ENCODE measurements at regions not wholly inside any gene's neighbourhood (a gene's known extent, or its start where the extent isn't known, plus 50 kb on each side); places are given as distances from the start of the nearest gene placed in this dataset.

DNA sequence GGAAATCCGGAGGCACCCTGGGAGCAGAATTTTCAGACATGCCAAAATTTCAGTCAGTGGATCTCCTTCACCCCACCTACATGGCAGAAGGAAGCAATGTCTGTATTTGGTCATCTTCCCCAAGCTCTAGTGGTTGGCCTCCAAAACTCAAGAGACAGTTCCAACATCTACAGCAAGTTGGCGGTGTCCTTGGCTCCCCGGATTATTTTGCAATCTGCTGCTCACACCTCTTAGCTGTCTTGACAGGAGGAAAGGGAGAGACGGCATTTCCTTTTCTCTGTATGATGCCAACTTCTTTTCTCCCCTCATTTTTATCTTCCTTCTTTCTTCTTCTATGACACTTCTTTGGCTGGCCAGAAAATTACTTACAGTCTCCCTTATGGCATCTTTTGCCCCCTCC lies 159.9 kb downstream of the SUCLA2 start:
- H3K27ac ChIP-seq = no peak overlapping the region
- no peak for TF ChIP-seq ZFX (IDR thresholded peaks at IDR 0.05; ENCODE audit: borderline replicate concordance)
- TF ChIP-seq, protein P1, sequence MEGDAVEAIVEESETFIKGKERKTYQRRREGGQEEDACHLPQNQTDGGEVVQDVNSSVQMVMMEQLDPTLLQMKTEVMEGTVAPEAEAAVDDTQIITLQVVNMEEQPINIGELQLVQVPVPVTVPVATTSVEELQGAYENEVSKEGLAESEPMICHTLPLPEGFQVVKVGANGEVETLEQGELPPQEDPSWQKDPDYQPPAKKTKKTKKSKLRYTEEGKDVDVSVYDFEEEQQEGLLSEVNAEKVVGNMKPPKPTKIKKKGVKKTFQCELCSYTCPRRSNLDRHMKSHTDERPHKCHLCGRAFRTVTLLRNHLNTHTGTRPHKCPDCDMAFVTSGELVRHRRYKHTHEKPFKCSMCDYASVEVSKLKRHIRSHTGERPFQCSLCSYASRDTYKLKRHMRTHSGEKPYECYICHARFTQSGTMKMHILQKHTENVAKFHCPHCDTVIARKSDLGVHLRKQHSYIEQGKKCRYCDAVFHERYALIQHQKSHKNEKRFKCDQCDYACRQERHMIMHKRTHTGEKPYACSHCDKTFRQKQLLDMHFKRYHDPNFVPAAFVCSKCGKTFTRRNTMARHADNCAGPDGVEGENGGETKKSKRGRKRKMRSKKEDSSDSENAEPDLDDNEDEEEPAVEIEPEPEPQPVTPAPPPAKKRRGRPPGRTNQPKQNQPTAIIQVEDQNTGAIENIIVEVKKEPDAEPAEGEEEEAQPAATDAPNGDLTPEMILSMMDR (IDR thresholded peaks at IDR 0.05) = no peak

DNA sequence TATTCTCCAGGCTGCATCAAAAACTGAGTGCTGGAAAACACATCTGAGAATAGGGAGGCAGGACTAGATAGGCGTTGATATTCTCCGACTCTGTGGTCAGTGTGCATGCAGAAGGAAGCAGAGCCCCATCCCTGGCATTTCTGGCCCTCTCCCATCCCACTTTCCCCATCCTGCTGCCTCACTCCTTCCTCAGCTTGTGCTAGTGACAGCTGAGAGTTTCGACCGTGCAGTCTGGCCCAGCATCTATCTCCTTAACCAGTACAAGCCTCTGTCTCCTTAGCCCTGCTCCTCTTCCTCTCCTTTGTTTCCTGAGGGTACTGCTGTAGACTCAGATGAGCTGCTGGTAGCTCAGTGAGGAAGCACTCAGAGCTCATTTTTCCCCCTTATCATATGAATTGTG lies 163.2 kb downstream of the SUCLA2 start:
- TF ChIP-seq ZFX (IDR thresholded peaks at IDR 0.05; ENCODE audit: borderline replicate concordance) = no peak
- TF ChIP-seq, protein P1 (IDR thresholded peaks at IDR 0.05) = no peak
- H3K27ac ChIP-seq = no peak overlapping the region

DNA sequence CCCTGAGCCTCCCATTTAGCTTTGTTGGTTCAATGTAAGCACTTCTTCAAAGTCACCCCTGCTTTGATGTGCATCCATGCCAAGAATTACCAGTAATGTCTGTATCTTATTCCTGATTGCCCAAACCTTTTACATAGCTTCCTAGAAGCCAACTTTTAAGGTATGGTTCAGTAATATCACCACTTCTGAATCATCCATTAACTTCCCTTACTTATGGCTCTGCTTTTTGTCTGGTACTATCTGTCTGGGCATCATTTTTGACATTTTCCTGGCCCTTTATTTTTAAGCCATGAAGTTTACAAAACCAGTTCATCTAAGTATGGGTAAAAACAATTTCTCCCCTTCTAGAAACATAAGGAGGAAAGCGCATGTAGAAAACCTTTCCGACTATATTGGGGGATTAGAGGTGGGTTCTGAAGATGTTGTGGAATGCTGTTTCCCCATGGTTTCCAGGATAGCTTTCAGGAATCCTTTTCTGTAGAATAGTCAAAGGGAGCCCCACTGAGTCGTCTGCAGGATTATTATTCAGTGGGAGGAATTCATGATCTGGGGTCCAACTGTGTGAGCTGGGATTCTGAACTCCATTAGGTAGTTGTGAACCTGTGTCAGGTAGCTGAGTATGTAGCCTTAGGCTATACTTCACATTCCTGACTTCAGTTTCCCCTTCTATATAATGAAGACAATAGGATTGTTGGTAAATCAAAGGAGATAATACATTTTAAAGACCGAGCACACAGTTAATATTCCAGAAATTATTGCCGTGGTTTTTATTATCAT lies 163.8 kb downstream of the SUCLA2 start:
- no peak for TF ChIP-seq ZFX (IDR thresholded peaks at IDR 0.05; ENCODE audit: borderline replicate concordance)
- TF ChIP-seq, protein P1 (IDR thresholded peaks at IDR 0.05) = no peak
- no peak overlapping the region for H3K27ac ChIP-seq

DNA sequence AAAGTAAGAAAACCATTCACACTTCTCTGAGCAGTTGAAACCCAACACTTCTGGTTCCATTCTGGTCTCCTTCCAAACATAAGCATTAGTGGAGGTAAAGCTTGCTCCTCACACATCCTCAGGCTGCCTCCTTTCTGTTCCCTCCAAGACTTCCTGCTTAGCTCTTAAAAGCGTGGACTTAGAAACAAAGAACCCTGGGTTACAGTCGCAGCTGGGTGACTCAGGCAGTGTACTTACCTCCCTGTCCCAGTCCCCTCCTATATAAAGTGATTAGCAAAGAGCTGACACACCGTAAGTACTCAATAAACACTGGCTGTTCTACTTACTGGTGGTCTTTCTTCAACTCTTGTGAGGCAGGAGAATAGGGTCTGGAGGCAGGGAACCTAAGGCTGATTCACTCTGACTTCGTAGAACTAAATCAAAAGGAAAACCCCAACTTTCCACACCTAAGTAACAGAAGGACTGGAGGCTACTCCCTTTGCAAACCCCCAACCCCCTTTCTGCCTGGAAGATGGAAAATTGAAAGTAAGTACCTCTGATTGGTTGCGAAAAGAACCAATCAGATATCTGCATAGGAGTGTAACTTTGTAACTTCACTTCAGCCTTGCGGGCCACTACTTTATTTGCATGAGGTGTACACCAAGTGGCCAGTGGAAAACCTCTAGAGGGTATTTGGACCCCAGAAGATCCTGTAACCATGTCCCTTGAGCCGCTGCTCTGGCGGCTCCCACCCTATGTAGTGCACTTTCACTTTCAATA lies 165.4 kb downstream of the SUCLA2 start:
- H3K27ac ChIP-seq = no peak overlapping the region
- TF ChIP-seq, protein P1 (IDR thresholded peaks at IDR 0.05) = no peak
- no peak for TF ChIP-seq ZFX (IDR thresholded peaks at IDR 0.05; ENCODE audit: borderline replicate concordance)

DNA sequence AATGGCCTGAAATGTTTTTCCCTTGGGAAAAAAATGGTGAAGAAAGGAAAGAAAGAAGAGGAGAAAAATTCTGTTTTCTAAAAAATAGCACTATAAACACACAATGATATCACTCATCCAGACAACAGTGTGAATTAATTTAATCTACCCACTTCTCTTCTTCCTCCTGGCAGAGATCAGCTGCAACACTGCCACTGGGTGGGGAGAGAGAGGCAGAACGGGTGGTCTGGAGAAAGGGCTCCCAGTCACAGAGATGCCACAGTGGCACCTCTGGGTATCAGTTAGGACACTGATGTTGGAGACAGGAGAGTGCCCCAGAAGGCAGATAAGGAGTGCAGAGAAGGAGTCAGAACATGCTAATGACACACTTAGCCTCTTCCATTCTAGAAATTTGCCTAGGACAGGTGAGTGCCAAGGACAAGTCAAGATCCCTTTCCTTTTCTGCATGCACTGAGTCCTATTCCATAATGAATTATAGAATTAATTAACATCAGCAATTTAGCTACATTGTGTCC lies 168.6 kb downstream of the SUCLA2 start:
- no peak overlapping the region for H3K27ac ChIP-seq
- TF ChIP-seq ZFX (IDR thresholded peaks at IDR 0.05; ENCODE audit: borderline replicate concordance) = no peak
- TF ChIP-seq, protein P1 (IDR thresholded peaks at IDR 0.05) = no peak

DNA sequence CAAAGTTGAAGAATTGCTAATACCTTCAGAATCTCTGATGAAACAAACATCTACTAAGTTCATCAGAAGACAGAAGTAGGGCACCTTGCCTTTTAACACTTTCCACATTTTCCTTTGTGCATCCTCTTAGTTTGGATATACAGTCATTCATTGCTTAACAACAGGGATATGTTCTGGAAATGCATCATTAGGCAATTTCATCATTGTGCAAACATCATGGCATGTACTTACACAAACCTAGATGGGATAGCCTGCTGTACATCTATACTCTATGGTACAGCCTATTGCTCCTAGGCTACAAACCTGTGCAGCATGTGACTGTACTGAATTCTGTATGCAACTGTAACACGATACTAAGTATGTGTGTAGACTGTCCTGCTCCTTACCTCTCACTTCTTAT lies 169.8 kb downstream of the SUCLA2 start:
- H3K27ac ChIP-seq = no peak overlapping the region
- no peak for TF ChIP-seq ZFX (IDR thresholded peaks at IDR 0.05; ENCODE audit: borderline replicate concordance)
- TF ChIP-seq, protein P1 (IDR thresholded peaks at IDR 0.05) = no peak

DNA sequence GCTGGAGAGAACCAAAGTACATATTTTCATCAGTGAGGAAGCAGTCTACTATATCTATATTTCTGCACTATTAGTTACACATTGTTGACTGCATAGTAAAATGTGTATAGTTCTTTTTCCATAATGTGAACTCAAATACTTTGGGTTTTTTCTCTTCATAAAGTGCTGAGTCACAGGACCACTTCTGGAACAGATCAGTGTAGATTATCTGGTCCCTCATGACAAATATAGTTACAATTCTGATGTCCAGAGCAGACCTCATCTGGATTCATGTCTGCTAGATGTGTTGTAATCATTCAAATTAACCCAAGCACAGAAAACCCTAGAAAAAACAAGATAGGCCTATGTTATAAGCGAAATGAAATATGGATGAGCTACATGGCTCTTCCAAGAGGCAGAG lies 171.4 kb downstream of the SUCLA2 start:
- H3K27ac ChIP-seq = no peak overlapping the region
- TF ChIP-seq ZFX (IDR thresholded peaks at IDR 0.05; ENCODE audit: borderline replicate concordance) = no peak
- TF ChIP-seq, protein P1 (IDR thresholded peaks at IDR 0.05) = no peak

Data from 22Rv1 (cell line).